Fibroblast of skin of left biceps (primary cell): ENCODE measurements at regions not wholly inside any gene's neighbourhood (a gene's known extent, or its start where the extent isn't known, plus 50 kb on each side); places are given as distances from the start of the nearest gene placed in this dataset.
"Not testable (repeated sequence)": the region's sequence is repeated elsewhere in the genome, so short reads cannot be mapped to it uniquely, and the experiment has no call there.

Experiments used
- DNase-seq, 2 experiments: peaks; one replicate each; pipeline ENCODE4 v3.0.0-alpha.2; 2013; ENCODE audit warnings: low read depth in 2 of 2

GRCh38 chr5:68067976-68068603 is 147.5 kb upstream of the PIK3R1 start:
- peak; percentile 33 to 57 for DNase-seq

DNA sequence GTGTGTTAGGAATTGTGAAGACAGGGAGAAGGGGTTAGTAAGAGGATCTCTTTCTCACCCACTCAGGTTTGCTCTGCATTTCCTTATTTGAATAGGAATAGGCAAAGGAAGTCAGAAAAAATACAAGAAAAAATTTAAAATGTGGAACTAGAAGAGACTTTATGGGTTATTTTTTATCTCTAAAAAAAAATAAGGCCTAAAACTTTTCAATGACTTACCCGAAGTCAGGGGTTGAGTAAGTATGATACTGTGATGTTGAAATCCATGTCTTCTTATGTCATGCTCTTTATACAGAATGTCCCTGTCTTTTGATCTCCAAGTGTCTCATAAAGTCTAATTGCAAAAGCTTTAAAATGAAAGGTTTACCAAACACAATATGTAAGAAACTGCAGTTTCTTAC is 148.3 kb upstream of the PIK3R1 start:
- no peak for DNase-seq

DNA sequence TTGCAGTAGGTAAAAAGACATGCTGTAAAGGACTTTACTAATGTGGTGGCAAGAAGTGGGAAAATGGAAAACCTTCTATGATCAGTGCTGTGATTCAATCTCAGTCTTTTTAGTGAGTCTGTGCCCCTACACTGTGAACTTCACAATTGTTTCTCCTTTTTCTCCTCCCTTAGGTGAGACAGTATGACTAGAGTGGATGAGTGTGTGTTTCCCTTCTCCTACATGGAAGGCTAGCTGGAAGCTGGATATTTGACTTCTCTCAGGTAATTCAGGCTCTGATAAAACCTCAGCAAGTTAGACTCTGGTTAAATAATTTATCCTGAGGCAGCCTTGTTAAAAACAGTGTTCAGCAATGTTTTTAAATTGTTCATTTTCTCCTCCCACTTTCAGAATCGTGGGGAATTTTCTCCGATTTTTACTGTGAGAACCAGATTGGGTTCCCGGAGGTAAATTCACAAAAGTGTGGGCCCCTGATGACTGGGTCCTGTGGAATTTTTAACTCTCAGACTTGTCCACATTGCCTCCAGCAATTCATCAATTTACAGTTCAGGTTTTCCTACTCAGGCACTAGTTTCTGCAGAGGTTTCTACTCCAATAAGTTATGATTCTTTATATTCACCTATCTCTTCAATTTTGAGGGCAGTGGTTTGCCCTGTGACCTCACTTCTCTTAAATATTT is 149.1 kb upstream of the PIK3R1 start:
- DNase-seq, result no peak

DNA sequence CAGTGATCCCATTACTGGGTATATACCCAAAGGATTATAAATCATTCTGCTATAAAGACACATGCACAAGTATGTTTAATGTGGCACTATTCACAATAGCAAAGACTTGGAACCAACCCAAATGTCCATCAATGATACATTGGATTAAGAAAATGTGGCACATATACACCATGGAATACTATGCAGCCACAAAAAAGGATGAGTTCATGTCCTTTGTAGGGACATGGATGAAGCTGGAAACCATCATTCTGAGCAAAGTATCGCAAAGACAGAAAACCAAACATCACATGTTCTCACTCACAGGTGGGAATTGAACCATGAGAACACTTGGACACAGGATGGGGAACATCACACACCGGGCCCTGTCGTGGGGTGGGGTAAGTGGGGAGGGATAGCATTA is 150.2 kb upstream of the PIK3R1 start:
- not testable (repeated sequence) for DNase-seq

DNA sequence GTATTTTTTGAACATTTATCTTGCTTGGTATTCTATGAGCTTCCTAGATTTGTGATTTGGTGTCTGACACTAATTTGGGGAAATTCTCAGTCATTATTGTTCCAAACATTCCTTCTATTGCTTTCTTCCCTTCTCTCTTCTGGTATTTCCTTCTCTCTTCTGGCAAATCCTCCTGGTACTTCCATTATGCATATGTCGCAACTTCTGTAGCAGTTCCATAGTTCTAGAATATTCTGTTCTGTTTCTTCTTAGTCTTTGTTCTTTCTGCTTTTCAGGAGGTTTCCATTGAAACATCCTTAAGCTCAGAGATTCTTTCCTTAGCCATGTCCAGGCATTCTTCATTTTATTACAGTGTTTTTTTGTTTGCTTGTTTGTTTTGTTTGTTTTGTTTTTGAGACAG is 155.2 kb upstream of the PIK3R1 start:
- DNase-seq, result no peak

- DNase-seq, result no peak
Measured at GRCh38 chr5:68057191-68057590, 158.4 kb upstream of the PIK3R1 start.

DNA sequence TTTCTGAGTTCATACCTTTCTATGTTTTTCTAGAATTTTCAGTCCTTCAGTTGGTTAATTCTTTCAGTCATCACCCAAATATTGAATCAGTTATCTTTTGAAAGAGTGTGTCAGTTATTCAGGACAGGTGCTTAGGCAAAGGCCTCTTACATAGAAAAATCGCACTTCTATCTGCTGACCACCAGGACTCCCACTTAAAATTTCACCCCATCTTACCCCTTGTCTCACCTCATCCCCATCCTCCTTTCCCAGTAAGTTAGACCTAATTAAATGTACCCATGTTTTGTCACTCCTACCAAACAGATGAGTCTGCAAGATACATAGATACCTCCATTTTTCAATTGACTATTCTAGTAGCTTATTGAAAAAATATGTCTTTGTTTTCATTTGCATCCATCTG is 159.9 kb upstream of the PIK3R1 start:
- DNase-seq, result no peak

DNA sequence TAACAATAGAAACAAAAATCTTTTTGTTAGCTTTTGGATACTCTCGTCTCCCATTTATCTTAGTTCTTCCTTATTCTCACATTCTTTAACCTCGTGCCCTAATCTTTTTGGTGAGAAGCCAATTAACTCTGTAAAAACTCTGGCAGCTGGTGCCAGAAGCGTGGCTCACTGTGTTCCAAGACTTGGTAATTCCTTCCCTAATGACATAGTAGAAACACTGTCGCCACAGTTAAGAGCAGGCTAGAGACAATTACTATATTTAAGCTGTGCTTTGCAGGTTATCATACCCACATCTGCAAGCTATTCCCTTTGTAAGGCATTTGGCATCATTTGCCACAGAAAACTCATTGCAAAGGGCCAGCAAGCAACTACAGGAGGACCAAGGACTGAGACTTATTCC is 160.9 kb upstream of the PIK3R1 start:
- DNase-seq, result no peak

GRCh38 chr5:68053202-68053601 is 162.4 kb upstream of the PIK3R1 start:
- no peak for DNase-seq

- DNase-seq, result no peak
Measured at GRCh38 chr5:68049053-68049713, 166.4 kb upstream of the PIK3R1 start.

GRCh38 chr5:68048516-68048915 is 167.0 kb upstream of the PIK3R1 start:
- DNase-seq, result no peak

- DNase-seq, result not testable (repeated sequence)
Measured at GRCh38 chr5:68048054-68048453, 167.5 kb upstream of the PIK3R1 start.

- DNase-seq, result peak; percentile 75 to 82
Measured at GRCh38 chr5:68047035-68047434, 168.5 kb upstream of the PIK3R1 start.

DNA sequence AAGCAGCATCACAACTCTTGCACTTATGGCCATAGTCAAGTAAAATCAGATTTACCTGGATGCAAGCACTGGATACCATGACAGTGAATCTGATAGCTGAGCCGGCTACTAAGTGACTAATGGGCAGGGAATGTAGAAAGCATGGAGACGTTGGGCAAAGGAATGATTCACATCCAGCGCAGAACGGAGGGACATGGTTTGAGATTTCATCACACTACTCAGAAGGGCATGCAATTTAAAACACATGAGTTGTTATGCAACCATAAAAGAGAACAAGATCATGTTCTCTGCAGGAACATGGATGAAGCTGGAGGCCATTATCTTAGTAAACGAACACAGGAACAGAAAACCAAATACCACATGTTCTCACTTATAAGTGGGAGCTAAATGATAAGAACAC is 169.1 kb upstream of the PIK3R1 start:
- peak; percentile 99 for DNase-seq

GRCh38 chr5:68041293-68041692 is 174.3 kb upstream of the PIK3R1 start:
- no peak for DNase-seq

- no peak for DNase-seq
Measured at GRCh38 chr5:68037546-68037945, 178.0 kb upstream of the PIK3R1 start.

- peak; percentile 63 to 64 for DNase-seq
Measured at GRCh38 chr5:68033961-68034571, 181.5 kb upstream of the PIK3R1 start.

GRCh38 chr5:68033029-68033428 is 182.5 kb upstream of the PIK3R1 start:
- no peak for DNase-seq

DNA sequence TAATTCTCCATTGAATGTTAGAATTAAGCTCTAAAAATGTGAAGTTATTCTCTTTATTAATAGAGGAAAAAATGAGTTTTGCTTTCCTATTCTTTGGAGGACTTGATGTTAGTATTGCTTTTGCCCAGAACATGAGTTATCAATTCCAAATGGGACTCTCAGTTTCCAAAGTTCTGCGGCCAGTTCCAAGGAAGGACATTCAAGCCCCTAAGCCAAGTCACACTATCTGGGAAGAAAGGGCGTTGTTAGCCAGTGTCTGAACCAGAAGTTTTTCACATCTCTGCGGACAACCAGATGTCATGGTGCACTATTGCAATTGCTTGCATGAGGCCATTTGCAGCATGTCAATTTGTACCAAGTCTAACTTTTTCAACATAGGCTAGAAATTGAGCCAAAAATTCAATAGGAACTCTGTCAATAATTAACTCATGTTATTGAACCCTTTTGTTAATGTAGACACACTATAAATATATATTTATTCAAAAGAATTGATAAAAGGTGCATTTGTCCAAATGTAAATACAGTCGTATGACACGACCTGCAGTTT is 183.3 kb upstream of the PIK3R1 start:
- DNase-seq, result no peak

DNA sequence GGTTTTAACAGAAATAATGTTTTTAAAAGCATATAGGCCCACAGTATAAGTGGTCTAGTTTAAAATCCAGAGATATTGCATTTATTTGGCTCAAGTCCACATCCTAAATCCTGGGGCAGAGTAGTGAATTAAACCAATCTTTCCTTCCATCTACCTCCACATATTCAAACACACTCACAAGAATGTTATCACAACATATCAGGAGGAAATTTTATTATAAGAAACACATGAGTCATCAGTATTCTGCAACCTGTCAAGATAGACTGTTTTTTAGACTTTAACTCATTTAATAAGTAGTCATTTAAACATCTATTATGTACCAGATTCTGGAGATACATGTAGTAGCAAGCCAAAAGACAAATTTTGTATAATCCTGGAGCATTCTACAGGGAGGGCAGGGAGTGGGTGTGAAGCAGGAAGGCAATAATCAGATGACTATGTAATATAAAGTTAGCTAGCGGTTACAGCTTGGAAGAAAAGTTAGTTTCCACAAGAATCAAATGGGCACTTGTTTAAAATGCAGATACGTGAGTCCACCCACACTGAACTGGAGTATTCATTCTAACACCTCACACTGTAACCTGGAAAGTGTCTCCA is 187.3 kb upstream of the PIK3R1 start:
- no peak for DNase-seq

- DNase-seq, result peak; percentile 80 to 83
Measured at GRCh38 chr5:68027519-68027918, 188.0 kb upstream of the PIK3R1 start.
